ENCODE measurements at regions not wholly inside any gene's neighbourhood (a gene's known extent, or its start where the extent isn't known, plus 50 kb on each side); places are given as distances from the start of the nearest gene placed in this dataset.

- H3K4me1 ChIP-seq (ENCODE audit: insufficient read depth), result no peaks in the 10 kb centered on the region
- no peaks in the 10 kb centered on the region for H3K27me3 ChIP-seq
- DNase-seq, result no peak
- no peaks in the 10 kb centered on the region for H3K9me3 ChIP-seq
- TF ChIP-seq CTCF (IDR thresholded peaks at IDR 0.05) (no peak), POLR2A (IDR thresholded peaks at IDR 0.05) (no peak), EP300 (IDR thresholded peaks at IDR 0.05) (no peak)
- 41 to 52% (median 46%) methylated on average over 1 of the region's 1 CpG for WGBS, 3 donors
- intact Hi-C loops (cut with DNase I), result no loop called here
- no peak overlapping the region for H3K27ac ChIP-seq
- no peak overlapping the region for H3K4me3 ChIP-seq
- no peaks in the 10 kb centered on the region for H3K36me3 ChIP-seq
Measured at GRCh38 chr11:95717314-95717713, 72.3 kb downstream of the FAM76B start.

- H3K27ac ChIP-seq, result no peak overlapping the region
Measured at GRCh38 chr11:95716266-95716665, 73.3 kb downstream of the FAM76B start.

GRCh38 chr11:95715777-95716241 is 73.8 kb downstream of the FAM76B start:
- Histone ChIP-seq H3K27me3 (no peaks in the 10 kb centered on the region), H3K27ac (no peak overlapping the region), H3K4me3 (no peak overlapping the region), H3K4me1 (ENCODE audit: insufficient read depth) (peaks cover 4% of the 10 kb centered on the region), H3K36me3 (no peaks in the 10 kb centered on the region), H3K9me3 (no peaks in the 10 kb centered on the region)
- intact Hi-C loops (cut with DNase I), result no loop called here
- 62 to 73% (median 65%) methylated on average over 2 of the region's 2 CpGs for WGBS, 3 donors
- TF ChIP-seq EP300 (IDR thresholded peaks at IDR 0.05) (no peak), CTCF (IDR thresholded peaks at IDR 0.05) (no peak), POLR2A (IDR thresholded peaks at IDR 0.05) (no peak)
- DNase-seq, result no peak

More at GRCh38 chr11:95716266-95716665, 73.3 kb downstream of the FAM76B start:
- no peak for DNase-seq
- no peak for TF ChIP-seq CTCF (IDR thresholded peaks at IDR 0.05)
- TF ChIP-seq POLR2A (IDR thresholded peaks at IDR 0.05), result no peak
- TF ChIP-seq EP300 (IDR thresholded peaks at IDR 0.05), result no peak
- no peaks in the 10 kb centered on the region for H3K27me3 ChIP-seq
- H3K4me3 ChIP-seq, result no peak overlapping the region
- H3K9me3 ChIP-seq, result no peaks in the 10 kb centered on the region
- WGBS, 3 donors, result 80 to 84% (median 83%) methylated on average over 3 of the region's 3 CpGs
- no peaks in the 10 kb centered on the region for H3K36me3 ChIP-seq
- H3K4me1 ChIP-seq (ENCODE audit: insufficient read depth), result peaks cover 4% of the 10 kb centered on the region
- intact Hi-C loops (cut with DNase I), result no loop called here

- intact Hi-C loops (cut with DNase I), result no loop called here
- 77 to 87% (median 86%) methylated on average over 5 of the region's 5 CpGs for WGBS, 3 donors
- no peaks in the 10 kb centered on the region for H3K36me3 ChIP-seq
- H3K27me3 ChIP-seq, result no peaks in the 10 kb centered on the region
- H3K4me3 ChIP-seq, result no peak overlapping the region
- no peak for DNase-seq
- TF ChIP-seq CTCF (IDR thresholded peaks at IDR 0.05) (no peak), EP300 (IDR thresholded peaks at IDR 0.05) (no peak), POLR2A (IDR thresholded peaks at IDR 0.05) (no peak)
- H3K27ac ChIP-seq, result no peak overlapping the region
- H3K4me1 ChIP-seq (ENCODE audit: insufficient read depth), result peaks cover 4% of the 10 kb centered on the region
- no peaks in the 10 kb centered on the region for H3K9me3 ChIP-seq
Measured at GRCh38 chr11:95714843-95715776, 74.5 kb downstream of the FAM76B start.

Measured in ovary (tissue), 7 donors.